Natural killer cell (primary cell): ENCODE measurements at regions not wholly inside any gene's neighbourhood (a gene's known extent, or its start where the extent isn't known, plus 50 kb on each side); places are given as distances from the start of the nearest gene placed in this dataset.

ENCODE experiments used
- ATAC-seq, 3 donors: fragments of 150-1000 bp in 2 of 3; fragments of 200-7000 bp in 1 of 3; cut with Tn5 transposase; 1 replicate in 1 of 3; 2 replicates in 2 of 3; pipeline ENCODE4 v1.10.0; 2021; ENCODE audit warnings: mild to moderate bottlenecking in 2 of 3, moderate library complexity in 2 of 3
- DNase-seq, 2 donors: peaks; one replicate each; pipeline versions ENCODE4 v3.0.0 to v3.0.0-alpha.2; 2013 to 2021; ENCODE audit warnings: mixed read lengths in 1 of 2
- H3K27ac ChIP-seq: one replicate; pipeline ENCODE4 v1.5.1; 2013; ENCODE audit warnings: mild to moderate bottlenecking, low read length
- H3K27me3 ChIP-seq: one replicate; pipeline ENCODE4 v1.6.1; 2013; ENCODE audit warnings: low read length; ENCODE audit not compliant: control insufficient read depth, insufficient read depth
- H3K36me3 ChIP-seq: one replicate; pipeline ENCODE4 v1.6.1; 2013; ENCODE audit warnings: low read length; ENCODE audit not compliant: control insufficient read depth, insufficient read depth
- H3K4me1 ChIP-seq: one replicate; pipeline ENCODE4 v1.6.1; 2013; ENCODE audit warnings: low read length; ENCODE audit not compliant: control insufficient read depth, insufficient read depth
- H3K4me3 ChIP-seq: one replicate; pipeline ENCODE4 v1.5.1; 2013; ENCODE audit warnings: low read length
- H3K9me3 ChIP-seq: one replicate; pipeline ENCODE4 v1.6.1; 2013; ENCODE audit warnings: low read length; ENCODE audit not compliant: control insufficient read depth, insufficient read depth
- H3K27ac Mint-ChIP-seq, 2 donors: one replicate each; pipeline ENCODE4 v1.8.0; 2022; ENCODE audit warnings: mild to moderate bottlenecking in 2 of 2, mixed read lengths in 2 of 2, moderate library complexity in 1 of 2
- H3K27me3 Mint-ChIP-seq, 2 donors: one replicate each; pipeline ENCODE4 v1.8.0; 2022; ENCODE audit warnings: low read depth in 2 of 2, mixed read lengths in 2 of 2
- H3K36me3 Mint-ChIP-seq: one replicate; pipeline ENCODE4 v1.8.0; 2022; ENCODE audit warnings: mixed read lengths
- H3K4me1 Mint-ChIP-seq, 2 donors: one replicate each; pipeline ENCODE4 v1.8.0; 2022; ENCODE audit warnings: mixed read lengths in 2 of 2
- H3K4me3 Mint-ChIP-seq: one replicate; pipeline ENCODE4 v1.8.0; 2022; ENCODE audit warnings: mild to moderate bottlenecking, moderate library complexity, mixed read lengths
- H3K9me3 Mint-ChIP-seq, 2 donors: one replicate each; pipeline ENCODE4 v1.8.0; 2022; ENCODE audit warnings: mixed read lengths in 2 of 2
- WGBS: methylation state at CpG from one replicate; pipeline ENCODE4 v1.1.7; 2013; ENCODE audit warnings: missing lambda C conversion rate; ENCODE audit not compliant: insufficient coverage; 5-methylcytosine and 5-hydroxymethylcytosine counted together
- intact Hi-C: fragments of 100-400 bp; cut with micrococcal nuclease; formaldehyde crosslinking; loops from one replicate; pipeline ENCODE4 v1.14.2; 2022
- TF ChIP-seq, protein P1 (sequence below): fragments of 200-600 bp; IDR thresholded peaks from one replicate; pipeline ENCODE4 v1.8.0; 2022; ENCODE audit warnings: antibody characterized with exemption

DNA sequence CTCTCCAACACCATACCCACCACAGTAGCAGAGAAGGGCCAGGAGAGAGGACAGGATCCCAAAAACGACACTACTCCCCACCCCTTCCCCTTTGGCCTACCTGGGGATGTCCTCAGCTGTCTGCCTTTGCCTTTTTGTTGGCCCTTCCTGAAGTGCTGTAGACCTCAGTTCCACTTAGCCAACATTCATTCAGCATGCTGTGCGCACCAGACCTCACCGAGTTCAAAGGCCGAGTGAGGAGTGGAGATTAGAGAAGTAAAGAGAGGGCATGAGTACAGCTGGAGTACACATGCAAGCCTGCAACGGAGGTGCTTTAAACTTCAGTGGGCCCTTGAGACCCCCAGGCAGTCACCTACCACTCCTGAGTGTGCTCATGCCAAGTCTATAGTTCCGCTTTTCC is 99.0 kb downstream of the TEX26 start:
- H3K4me1 Mint-ChIP-seq: no peaks in the 10 kb centered on the region
- H3K4me1 ChIP-seq: no peaks in the 10 kb centered on the region
- H3K27ac ChIP-seq: no peak overlapping the region
- ATAC-seq (no peak), DNase-seq (no peak)
- H3K4me3 ChIP-seq: no peak overlapping the region
- H3K9me3 Mint-ChIP-seq: no peaks in the 10 kb centered on the region
- 75% methylated on average over 5 of the region's 6 CpGs for WGBS
- no peaks in the 10 kb centered on the region for H3K36me3 ChIP-seq
- H3K36me3 Mint-ChIP-seq: no peaks in the 10 kb centered on the region
- no peak overlapping the region for H3K4me3 Mint-ChIP-seq
- intact Hi-C loops: no loop called here
- TF ChIP-seq, protein P1, sequence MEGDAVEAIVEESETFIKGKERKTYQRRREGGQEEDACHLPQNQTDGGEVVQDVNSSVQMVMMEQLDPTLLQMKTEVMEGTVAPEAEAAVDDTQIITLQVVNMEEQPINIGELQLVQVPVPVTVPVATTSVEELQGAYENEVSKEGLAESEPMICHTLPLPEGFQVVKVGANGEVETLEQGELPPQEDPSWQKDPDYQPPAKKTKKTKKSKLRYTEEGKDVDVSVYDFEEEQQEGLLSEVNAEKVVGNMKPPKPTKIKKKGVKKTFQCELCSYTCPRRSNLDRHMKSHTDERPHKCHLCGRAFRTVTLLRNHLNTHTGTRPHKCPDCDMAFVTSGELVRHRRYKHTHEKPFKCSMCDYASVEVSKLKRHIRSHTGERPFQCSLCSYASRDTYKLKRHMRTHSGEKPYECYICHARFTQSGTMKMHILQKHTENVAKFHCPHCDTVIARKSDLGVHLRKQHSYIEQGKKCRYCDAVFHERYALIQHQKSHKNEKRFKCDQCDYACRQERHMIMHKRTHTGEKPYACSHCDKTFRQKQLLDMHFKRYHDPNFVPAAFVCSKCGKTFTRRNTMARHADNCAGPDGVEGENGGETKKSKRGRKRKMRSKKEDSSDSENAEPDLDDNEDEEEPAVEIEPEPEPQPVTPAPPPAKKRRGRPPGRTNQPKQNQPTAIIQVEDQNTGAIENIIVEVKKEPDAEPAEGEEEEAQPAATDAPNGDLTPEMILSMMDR: no peak
- H3K27ac Mint-ChIP-seq: no peak overlapping the region
- H3K27me3 ChIP-seq: no peaks in the 10 kb centered on the region
- H3K27me3 Mint-ChIP-seq: peaks cover 31 to 39% of the 10 kb centered on the region in 2 donors
- no peaks in the 10 kb centered on the region for H3K9me3 ChIP-seq

DNA sequence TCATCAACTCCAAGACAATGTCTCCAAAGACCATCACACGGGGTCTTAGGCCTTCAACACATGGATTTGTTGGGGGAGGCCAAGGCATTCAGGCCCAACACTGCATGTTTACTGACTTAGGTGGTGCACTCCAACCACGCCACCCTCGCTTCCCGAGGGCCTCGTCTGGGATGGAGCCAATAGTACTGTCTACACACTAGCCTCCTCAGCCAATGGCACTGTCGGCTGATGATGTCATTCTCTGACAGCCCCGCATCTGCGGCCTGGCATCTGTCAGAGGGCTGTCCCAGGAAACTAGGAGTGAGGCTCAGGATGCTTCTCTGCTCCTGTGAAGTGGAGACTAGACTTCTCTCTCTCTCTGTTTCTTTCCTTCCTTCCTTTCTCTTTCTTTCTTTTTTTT is 96.6 kb downstream of the TEX26 start:
- Histone ChIP-seq H3K36me3 (no peaks in the 10 kb centered on the region), H3K9me3 (no peaks in the 10 kb centered on the region), H3K4me1 (no peaks in the 10 kb centered on the region), H3K27me3 (no peaks in the 10 kb centered on the region), H3K27ac (no peak overlapping the region), H3K4me3 (no peak overlapping the region)
- intact Hi-C loops: no loop called here
- H3K9me3 Mint-ChIP-seq: no peaks in the 10 kb centered on the region
- H3K4me1 Mint-ChIP-seq: no peaks in the 10 kb centered on the region
- ATAC-seq: no peak
- TF ChIP-seq, protein P1: no peak
- H3K27ac Mint-ChIP-seq: no peak overlapping the region
- H3K4me3 Mint-ChIP-seq: no peak overlapping the region
- 76% methylated on average over 8 of the region's 8 CpGs for WGBS
- H3K27me3 Mint-ChIP-seq: peaks cover 24 to 30% of the 10 kb centered on the region in 2 donors
- no peaks in the 10 kb centered on the region for H3K36me3 Mint-ChIP-seq
- DNase-seq: no peak

DNA sequence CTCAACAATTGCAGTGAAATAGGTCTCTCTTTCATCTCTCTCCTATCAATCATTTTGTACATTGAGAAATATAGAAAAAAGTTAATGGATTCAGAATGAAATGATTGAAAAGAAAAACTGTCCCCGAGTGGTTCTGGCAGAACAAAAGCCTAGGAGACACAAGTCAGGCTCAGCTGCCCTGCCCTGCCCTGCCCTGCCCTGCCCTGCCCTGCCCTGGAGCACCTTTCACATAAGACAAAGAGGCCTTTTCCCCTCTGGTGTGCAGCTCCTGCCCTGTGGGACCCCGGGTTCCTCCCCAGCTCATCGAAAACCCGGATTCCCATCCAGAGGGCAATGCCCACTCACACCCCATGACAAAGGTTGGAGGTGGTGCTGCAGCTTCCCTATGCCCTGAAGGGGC is 94.7 kb downstream of the TEX26 start:
- Histone ChIP-seq H3K4me3 (no peak overlapping the region), H3K27me3 (no peaks in the 10 kb centered on the region), H3K27ac (no peak overlapping the region), H3K4me1 (no peaks in the 10 kb centered on the region), H3K36me3 (no peaks in the 10 kb centered on the region), H3K9me3 (no peaks in the 10 kb centered on the region)
- intact Hi-C loops: no loop called here
- no peaks in the 10 kb centered on the region for H3K4me1 Mint-ChIP-seq
- no peak for DNase-seq
- H3K9me3 Mint-ChIP-seq: no peaks in the 10 kb centered on the region
- no peak for ATAC-seq
- H3K4me3 Mint-ChIP-seq: no peak overlapping the region
- no peak overlapping the region for H3K27ac Mint-ChIP-seq
- WGBS: 87% methylated on average over 4 of the region's 4 CpGs
- no peaks in the 10 kb centered on the region for H3K36me3 Mint-ChIP-seq
- peaks cover 18 to 35% of the 10 kb centered on the region in 2 donors for H3K27me3 Mint-ChIP-seq
- TF ChIP-seq, protein P1: no peak
